Dendritic cell treated with granulocyte-macrophage colony-stimulating factor and Interleukin-4, amounts not matched to agents 40 ng/mL and 50 ng/mL, for 4 days (primary cell): ENCODE measurements at regions not wholly inside any gene's neighbourhood (a gene's known extent, or its start where the extent isn't known, plus 50 kb on each side); places are given as distances from the start of the nearest gene placed in this dataset.
A peak's percentile ranks its signal among the peaks of the same experiment; 100 is the strongest.
"Not testable (repeated sequence)": the region's sequence is repeated elsewhere in the genome, so short reads cannot be mapped to it uniquely, and the experiment has no call there.

Experiments
- H3K27ac Mint-ChIP-seq: one replicate; pipeline ENCODE4 v1.8.0; 2022; ENCODE audit warnings: mild to moderate bottlenecking, mixed read lengths
- H3K27me3 Mint-ChIP-seq: one replicate; pipeline ENCODE4 v1.8.0; 2022; ENCODE audit warnings: mild to moderate bottlenecking, mixed read lengths
- H3K36me3 Mint-ChIP-seq: one replicate; pipeline ENCODE4 v1.8.0; 2022; ENCODE audit warnings: low read depth, mixed read lengths
- H3K4me1 Mint-ChIP-seq: one replicate; pipeline ENCODE4 v1.8.0; 2022; ENCODE audit warnings: low read depth, mixed read lengths
- H3K4me3 Mint-ChIP-seq: one replicate; pipeline ENCODE4 v1.8.0; 2022; ENCODE audit warnings: mild to moderate bottlenecking, moderate library complexity, mixed read lengths
- H3K9me3 Mint-ChIP-seq: one replicate; pipeline ENCODE4 v1.8.0; 2022; ENCODE audit warnings: mixed read lengths
- intact Hi-C: fragments of 100-400 bp; cut with micrococcal nuclease; formaldehyde crosslinking; loops from one replicate; pipeline ENCODE4 v1.15.0; 2022

DNA sequence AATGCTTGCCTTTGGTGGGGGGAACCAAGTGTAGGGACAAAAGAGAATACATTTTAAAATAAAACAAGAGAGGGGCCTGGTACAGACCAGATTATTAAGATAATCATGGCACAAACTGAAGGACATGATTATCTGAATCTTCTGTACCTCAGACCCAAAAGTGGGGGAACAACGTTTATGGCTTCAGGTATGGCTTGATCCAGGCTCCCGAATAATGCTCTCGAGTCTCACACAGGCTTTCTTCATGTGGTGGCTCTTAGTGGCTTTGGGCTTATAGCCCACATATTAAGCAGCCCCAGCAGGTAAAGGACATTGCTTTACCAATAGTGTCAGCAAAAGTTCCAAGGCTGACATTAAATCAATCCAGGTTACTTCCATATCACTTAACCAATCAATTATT, 106.8 kb upstream of the FOXK1 start:
- Mint-ChIP-seq H3K36me3 (no peaks in the 10 kb centered on the region), H3K27me3 (no peaks in the 10 kb centered on the region), H3K9me3 (peaks cover 16% of the 10 kb centered on the region), H3K27ac (no peak overlapping the region), H3K4me3 (no peak overlapping the region), H3K4me1 (no peaks in the 10 kb centered on the region)
- intact Hi-C loops, result no loop called here

DNA sequence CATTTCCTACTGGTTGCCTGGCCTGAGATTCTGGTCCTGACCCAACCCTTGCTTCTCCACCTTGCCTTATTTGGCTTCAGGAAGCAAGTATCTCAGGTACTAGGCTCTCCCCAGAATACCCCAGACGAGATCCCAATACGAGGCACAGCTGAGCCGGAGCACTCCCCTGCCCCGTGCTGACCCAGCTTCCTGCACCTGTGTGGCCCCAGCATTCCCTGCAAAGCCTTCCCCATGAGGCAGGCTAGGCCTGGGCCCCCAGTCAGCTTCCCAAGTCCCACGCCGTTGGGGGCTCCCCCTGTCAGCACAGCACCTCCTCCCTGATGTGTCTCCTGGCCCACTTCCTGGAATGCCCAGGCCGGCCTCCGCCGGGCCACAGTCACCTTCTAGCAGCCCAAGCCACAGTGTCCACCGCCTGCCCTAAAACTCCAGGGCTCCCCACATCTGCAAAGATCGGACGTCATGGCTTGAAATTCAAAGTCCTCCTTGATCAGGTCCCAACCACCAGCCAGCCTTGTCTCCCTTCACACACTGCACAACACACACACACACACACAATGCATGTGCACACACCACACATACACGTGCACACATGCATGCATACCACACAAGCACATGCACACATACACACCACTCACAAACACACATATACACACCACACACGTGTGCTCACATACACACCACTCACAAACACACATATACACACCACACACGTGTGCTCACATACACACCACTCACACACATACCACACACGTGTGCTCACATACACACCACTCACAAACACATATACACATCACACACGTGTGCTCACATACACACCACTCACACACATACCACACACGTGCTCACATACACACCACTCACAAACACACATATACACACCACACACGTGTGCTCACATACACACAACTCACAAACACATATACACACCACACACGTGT, 78.9 kb upstream of the FOXK1 start:
- H3K27ac Mint-ChIP-seq, result no peak overlapping the region
- peaks cover 3% of the 10 kb centered on the region for H3K27me3 Mint-ChIP-seq
- no peak overlapping the region for H3K4me3 Mint-ChIP-seq
- H3K9me3 Mint-ChIP-seq, result no peaks in the 10 kb centered on the region
- intact Hi-C loops, result no loop called here
- no peaks in the 10 kb centered on the region for H3K36me3 Mint-ChIP-seq
- no peaks in the 10 kb centered on the region for H3K4me1 Mint-ChIP-seq

DNA sequence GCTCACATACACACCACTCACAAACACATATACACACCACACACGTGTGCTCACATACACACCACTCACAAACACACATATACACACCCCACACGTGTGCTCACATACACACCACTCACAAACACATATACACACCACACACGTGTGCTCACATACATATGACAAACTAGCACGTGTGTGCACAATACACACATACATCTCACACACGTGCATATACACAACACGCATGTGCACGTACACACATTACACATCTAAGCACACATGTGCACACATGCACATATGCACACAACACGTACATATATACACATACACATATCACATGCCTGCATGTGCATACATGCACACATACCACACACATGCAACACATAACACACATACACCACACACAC, 78.3 kb upstream of the FOXK1 start:
- intact Hi-C loops, result no loop called here
- Mint-ChIP-seq H3K4me1 (no peaks in the 10 kb centered on the region), H3K27ac (no peak overlapping the region)

DNA sequence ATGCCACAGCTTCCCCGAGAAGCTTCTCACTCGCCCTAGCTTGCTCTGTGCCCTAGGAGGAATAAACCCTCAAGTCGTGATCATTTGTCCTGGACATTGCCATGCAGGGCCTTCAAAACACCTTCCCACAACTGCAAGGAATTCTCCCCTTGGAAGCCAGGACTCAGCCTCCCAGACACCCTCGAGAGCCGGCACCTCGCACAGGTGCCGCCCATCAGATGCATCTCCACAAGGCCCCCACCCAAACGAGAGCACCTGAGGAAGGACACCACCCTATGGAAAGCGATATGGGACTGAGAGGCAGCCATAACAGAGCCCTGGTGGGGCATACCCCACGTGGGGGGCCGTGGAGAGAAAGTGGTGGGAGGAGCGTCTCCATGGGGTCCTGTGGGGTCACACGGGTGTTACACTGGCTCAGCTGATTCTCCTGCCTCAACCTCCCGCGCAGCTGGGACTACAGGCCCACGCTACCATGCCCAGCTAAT, 77.6 kb upstream of the FOXK1 start:
- intact Hi-C loops, result no loop called here
- H3K36me3 Mint-ChIP-seq, result no peaks in the 10 kb centered on the region
- peaks cover 3% of the 10 kb centered on the region for H3K27me3 Mint-ChIP-seq
- no peak overlapping the region for H3K27ac Mint-ChIP-seq
- H3K4me1 Mint-ChIP-seq, result no peaks in the 10 kb centered on the region
- no peak overlapping the region for H3K4me3 Mint-ChIP-seq
- H3K9me3 Mint-ChIP-seq, result no peaks in the 10 kb centered on the region

More for the DNA sequence above, 78.3 kb upstream of the FOXK1 start:
- no peaks in the 10 kb centered on the region for H3K36me3 Mint-ChIP-seq
- H3K9me3 Mint-ChIP-seq, result no peaks in the 10 kb centered on the region
- H3K4me3 Mint-ChIP-seq, result no peak overlapping the region
- peaks cover 3% of the 10 kb centered on the region for H3K27me3 Mint-ChIP-seq

DNA sequence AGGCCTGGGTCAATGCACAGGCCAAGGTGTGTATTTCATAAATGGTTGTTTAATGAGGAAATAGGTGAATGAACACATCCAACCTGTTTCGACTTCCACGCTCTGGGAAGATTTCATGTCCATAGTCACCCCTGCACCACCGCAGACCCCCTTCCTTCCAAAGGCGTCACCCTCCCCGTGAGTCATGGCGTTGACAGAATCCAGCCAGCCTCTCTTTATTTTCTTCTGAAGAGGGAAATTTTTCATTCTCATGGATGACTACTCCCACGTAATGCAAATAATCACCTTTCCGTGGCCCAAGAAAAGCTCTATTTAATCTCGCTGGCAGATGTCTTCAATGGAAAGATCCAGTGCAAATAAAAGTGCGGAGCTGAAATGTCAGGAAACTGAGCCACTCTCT, 75.3 kb upstream of the FOXK1 start:
- H3K4me3 Mint-ChIP-seq, result no peak overlapping the region
- no peaks in the 10 kb centered on the region for H3K4me1 Mint-ChIP-seq
- H3K36me3 Mint-ChIP-seq, result no peaks in the 10 kb centered on the region
- intact Hi-C loops, result no loop called here
- H3K27ac Mint-ChIP-seq, result no peak overlapping the region
- H3K27me3 Mint-ChIP-seq, result peaks cover 3% of the 10 kb centered on the region
- H3K9me3 Mint-ChIP-seq, result no peaks in the 10 kb centered on the region

DNA sequence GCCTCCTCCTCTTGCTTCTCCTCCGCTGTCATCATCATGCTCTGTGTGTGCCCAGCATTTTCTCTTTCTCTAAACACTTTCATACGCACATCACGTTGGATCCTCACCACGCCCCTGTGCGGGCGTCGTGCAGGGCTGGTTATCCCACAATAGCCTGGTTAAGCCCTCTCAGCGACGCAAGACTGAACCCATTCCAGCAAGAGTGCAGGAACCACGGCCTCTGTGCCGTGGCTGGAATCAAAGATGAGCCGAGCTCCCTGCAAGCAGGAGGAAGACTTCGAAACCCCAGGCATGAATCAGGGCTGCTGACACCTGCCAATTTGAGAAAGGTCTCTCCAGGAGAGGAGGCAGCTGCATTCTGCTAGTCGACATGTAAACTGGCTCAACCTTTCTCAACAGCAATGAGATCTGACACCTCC, 74.8 kb upstream of the FOXK1 start:
- H3K27me3 Mint-ChIP-seq, result peaks cover 3% of the 10 kb centered on the region
- H3K36me3 Mint-ChIP-seq, result no peaks in the 10 kb centered on the region
- H3K27ac Mint-ChIP-seq, result no peak overlapping the region
- intact Hi-C loops, result no loop called here
- H3K4me3 Mint-ChIP-seq, result no peak overlapping the region
- peaks cover 4% of the 10 kb centered on the region for H3K4me1 Mint-ChIP-seq
- no peaks in the 10 kb centered on the region for H3K9me3 Mint-ChIP-seq

DNA sequence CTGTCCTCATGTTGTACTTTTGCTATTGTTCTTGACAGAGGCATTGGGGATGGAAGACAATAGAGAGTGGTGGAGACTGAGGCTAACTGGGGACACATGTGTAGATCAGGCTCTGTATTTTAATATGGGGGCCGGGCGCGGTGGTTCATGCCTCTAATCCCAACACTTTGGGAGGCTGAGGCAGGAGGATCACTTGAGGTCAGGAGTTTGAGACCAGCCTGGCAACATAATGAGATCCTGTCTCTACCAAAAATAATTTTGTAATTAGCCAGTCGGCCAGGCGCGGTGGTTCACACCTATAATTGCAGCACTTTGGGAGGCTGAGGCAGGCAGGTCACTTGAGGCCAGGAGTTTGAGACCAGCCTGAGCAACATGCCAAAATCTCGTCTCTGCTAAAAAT, 72.5 kb upstream of the FOXK1 start:
- H3K27me3 Mint-ChIP-seq, H3K36me3 Mint-ChIP-seq, H3K4me3 Mint-ChIP-seq, H3K9me3 Mint-ChIP-seq, H3K27ac Mint-ChIP-seq, intact Hi-C loops: not testable (repeated sequence)
- H3K4me1 Mint-ChIP-seq, result peaks cover 22% of the 10 kb centered on the region

DNA sequence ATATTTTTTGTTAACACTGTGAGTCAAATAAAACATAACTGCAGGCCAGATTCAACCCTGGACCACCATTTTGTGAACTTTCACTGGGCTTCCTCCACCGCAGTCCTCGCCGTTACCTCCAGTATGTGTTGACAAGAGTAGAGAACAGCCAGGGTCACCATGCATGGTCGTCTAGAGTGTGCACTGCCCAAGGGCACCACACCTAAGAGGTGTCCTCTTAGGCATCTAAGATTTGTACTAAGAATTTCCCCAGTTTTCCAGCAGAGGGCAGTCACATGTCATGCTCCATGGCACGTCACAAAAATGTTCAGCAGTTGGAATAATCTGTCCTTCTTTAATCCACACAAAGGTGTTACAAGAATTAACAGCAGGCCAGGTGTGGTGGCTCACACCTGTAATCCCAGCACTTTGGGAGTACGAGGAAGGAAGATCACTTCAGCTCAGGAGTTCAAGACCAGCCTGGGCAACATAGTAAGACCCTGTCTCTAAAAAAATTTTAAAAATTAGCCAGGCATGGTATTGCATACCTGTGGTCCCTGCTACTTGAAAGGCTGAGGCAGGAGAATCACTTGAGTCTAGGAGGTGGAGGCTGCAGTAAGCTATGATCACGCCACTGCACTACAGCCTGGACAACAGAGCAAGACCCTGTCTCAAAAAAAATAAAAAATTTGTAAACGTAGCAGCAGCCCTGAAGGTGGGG, 71.2 kb upstream of the FOXK1 start:
- Mint-ChIP-seq H3K4me3 (no peak overlapping the region), H3K4me1 (peaks cover 25% of the 10 kb centered on the region), H3K27ac (no peak overlapping the region), H3K9me3 (no peaks in the 10 kb centered on the region), H3K36me3 (no peaks in the 10 kb centered on the region), H3K27me3 (peaks cover 1% of the 10 kb centered on the region)
- intact Hi-C loops, result loop anchor here (1.0 kb wide), 1 partner anchor 20 kb away; no protein-coding TSS in a partner anchor

DNA sequence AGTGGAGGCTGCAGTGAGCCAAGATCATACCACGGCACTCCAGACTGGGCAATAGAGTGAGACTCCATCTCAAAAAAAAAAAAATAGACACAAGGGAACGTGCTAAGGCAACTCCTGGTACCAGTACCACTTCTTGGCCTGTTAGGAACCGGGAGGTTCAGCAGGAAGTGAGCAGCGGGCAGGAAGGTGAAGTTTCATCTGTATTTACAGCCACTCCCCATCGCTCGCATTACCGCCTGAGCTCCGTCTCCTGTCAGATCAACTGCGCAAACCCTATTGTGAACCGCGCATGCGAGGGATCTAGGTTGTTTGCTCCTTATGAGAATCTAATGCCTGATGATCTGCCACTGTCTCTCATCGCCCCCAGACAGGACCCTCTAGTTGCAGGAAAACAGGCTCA, 69.9 kb upstream of the FOXK1 start:
- Mint-ChIP-seq H3K4me1 (peaks cover 34% of the 10 kb centered on the region), H3K27ac (no peak overlapping the region), H3K4me3 (no peak overlapping the region), H3K27me3 (peaks cover 1% of the 10 kb centered on the region), H3K36me3 (no peaks in the 10 kb centered on the region), H3K9me3 (no peaks in the 10 kb centered on the region)
- intact Hi-C loops, result no loop called here

DNA sequence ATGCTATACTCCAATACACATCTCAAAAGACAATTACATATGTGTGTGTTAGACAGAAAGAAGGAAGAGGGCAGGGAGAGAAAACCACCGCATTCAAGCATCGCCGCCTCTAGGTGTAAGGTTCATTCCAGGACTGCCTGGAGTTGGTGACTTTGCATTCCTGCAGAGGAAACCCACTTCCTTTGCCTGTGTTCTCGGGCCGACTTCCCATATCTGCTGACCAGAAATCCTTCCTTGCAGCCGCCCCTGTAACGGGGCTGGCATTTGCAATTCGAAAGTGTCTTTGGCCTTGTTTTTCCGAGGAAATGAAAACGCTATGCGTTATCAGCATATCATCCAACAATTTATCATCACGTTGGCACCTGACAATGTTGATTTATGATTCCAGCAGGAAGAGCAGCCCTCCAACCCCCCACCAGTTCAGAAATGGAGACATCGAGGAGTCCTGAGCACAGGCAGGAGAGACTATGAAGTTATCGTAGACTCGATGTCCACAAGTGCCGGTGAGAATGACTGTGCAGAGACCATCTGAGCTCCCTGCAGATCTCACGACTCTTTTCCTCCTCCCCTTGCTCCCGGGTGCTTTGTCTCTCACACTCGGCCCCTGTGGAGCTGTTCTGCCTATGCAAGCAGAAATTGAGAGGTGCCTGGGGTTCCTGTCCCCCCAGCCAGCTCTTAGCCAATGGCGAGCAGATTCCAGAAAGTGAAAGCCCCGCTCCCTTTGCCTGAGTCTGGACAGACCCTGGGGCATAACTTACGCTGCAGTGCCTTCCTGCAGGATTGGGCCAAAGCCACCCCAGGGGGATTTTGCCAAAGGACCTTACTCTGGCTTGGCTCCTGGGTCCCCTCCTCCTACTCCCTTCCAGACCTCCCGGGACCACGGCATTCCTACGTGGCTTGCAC, 68.9 kb upstream of the FOXK1 start:
- peak overlapping the region; percentile 88 for H3K27ac Mint-ChIP-seq
- intact Hi-C loops, result no loop called here
- no peaks in the 10 kb centered on the region for H3K36me3 Mint-ChIP-seq
- peaks cover 37% of the 10 kb centered on the region for H3K4me1 Mint-ChIP-seq
- H3K27me3 Mint-ChIP-seq, result peaks cover 1% of the 10 kb centered on the region
- H3K9me3 Mint-ChIP-seq, result no peaks in the 10 kb centered on the region
- peak overlapping the region; percentile 66 for H3K4me3 Mint-ChIP-seq

DNA sequence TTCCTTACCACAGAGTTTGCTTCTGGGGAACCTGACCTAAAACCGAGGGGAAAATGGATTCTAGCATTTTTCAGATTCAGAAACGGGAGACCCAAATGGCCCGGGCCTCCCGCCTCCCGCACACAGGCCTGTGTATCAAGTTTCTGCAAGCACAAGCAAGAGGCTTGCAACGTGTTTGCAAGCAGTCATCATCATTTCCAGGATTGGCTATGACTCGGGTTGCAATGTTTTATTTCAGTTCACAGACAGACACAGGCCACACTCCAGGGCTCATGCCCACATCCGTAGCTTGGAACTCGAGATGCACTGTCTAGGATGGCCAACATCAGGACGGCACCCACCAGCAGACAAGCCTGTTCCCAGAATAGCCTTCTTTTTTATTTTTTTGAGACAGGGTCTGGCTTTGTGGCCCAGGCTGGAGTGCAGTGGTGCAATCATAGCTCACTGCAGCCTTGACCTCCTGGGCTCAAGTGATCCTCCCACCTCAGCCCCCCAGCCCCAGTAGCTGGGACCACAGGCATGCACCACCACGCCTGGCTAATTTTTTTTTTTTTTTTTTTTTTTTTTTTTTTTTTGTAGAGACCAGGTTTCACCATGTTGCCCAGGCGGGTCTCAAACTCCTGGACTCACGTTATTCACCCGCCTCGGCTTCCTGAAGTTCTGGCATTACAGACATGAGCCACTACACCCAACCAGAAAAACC, 68.1 kb upstream of the FOXK1 start:
- no peaks in the 10 kb centered on the region for H3K36me3 Mint-ChIP-seq
- peak overlapping the region; percentile 66 for H3K4me3 Mint-ChIP-seq
- peaks cover 1% of the 10 kb centered on the region for H3K27me3 Mint-ChIP-seq
- intact Hi-C loops, result no loop called here
- peak overlapping the region; percentile 88 for H3K27ac Mint-ChIP-seq
- peaks cover 43% of the 10 kb centered on the region for H3K4me1 Mint-ChIP-seq
- no peaks in the 10 kb centered on the region for H3K9me3 Mint-ChIP-seq

DNA sequence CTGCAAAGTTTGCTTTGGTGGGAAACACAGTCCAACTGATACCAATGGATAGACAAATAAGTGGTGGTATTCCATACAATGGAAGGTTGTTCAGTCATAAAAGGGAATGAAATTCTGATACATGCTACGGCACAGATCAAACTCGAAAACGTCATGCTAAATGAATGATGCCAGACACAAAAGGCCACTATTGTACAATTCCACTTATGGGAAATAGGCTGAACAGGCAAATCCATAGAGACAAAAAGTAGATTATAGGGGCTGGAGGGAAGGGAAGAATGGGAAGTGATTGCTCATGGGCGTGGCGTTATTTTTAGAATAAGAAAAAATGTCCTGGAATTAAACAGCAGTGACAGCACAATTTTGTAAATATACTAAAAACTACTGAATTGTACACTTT, 66.0 kb upstream of the FOXK1 start:
- H3K4me1 Mint-ChIP-seq, result peaks cover 58% of the 10 kb centered on the region
- H3K27me3 Mint-ChIP-seq, result no peaks in the 10 kb centered on the region
- H3K9me3 Mint-ChIP-seq, result no peaks in the 10 kb centered on the region
- peak overlapping the region; percentile 56 for H3K27ac Mint-ChIP-seq
- H3K4me3 Mint-ChIP-seq, result no peak overlapping the region
- H3K36me3 Mint-ChIP-seq, result no peaks in the 10 kb centered on the region
- intact Hi-C loops, result no loop called here

DNA sequence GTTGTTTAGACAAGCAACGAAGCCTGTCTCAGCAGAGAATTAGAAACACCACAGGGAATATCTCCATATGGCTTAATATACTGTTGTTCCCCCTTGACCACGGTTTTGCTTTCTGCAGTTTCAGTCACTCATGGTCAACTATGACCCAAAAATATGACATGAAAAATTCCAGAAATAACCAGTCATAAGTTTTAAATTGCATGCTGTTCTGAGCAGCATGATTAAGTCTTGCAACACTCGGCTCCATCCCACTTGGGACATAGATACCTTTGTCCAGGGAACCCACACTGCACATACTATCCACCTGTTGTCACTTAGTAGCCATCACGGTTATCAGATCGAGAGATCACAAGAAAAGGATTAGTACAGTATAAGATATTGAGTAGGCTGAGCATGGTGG, 60.7 kb upstream of the FOXK1 start:
- Mint-ChIP-seq H3K4me3 (no peak overlapping the region), H3K9me3 (peaks cover 22% of the 10 kb centered on the region), H3K27me3 (no peaks in the 10 kb centered on the region), H3K4me1 (peaks cover 57% of the 10 kb centered on the region), H3K36me3 (peaks cover 19% of the 10 kb centered on the region), H3K27ac (peak overlapping the region; percentile 90)
- intact Hi-C loops, result no loop called here
